Panc1 (cell line): ENCODE measurements at regions not wholly inside any gene's neighbourhood (a gene's known extent, or its start where the extent isn't known, plus 50 kb on each side); places are given as distances from the start of the nearest gene placed in this dataset.

Experiments
- ATAC-seq: fragments of 200-7000 bp; cut with Tn5 transposase; 2 replicates; pipeline ENCODE4 v1.9.1; 2020; ENCODE audit warnings: mild to moderate bottlenecking, moderate library complexity
- BruUV-seq: library from RNA; stranded (reverse); fragments of 400-500 nt; replicated peaks from 2 replicates; lab custom pipeline; 2021; lab: Mats Ljungman, UMichigan
- CTCF ChIA-PET: fragments of 300-600 bp; sonication (Branson Sonifier 250); formaldehyde crosslinking; loops from one replicate; lab custom pipeline; 2022; ENCODE audit warnings: antibody characterized with exemption; lab: Charles Lee
- POLR2A ChIA-PET: fragments of 300-600 bp; sonication (Branson Sonifier 250); formaldehyde crosslinking; loops from one replicate; lab custom pipeline; 2022; ENCODE audit warnings: antibody characterized with exemption; lab: Charles Lee
- DNase-seq: peaks from one replicate; pipeline ENCODE4 v3.0.0-alpha.2; 2010; ENCODE audit warnings: low read depth, low spot score
- H3K27ac ChIP-seq: 2 replicates; pipeline ENCODE4 v1.5.1; 2011; ENCODE audit warnings: mild to moderate bottlenecking, low read length, inconsistent platforms
- H3K27me3 ChIP-seq: fragments of 200-500 bp; sonication (Bioruptor generic); 2 replicates; pipeline ENCODE4 v1.6.0; 2014; ENCODE audit warnings: low read length, inconsistent platforms; ENCODE audit not compliant: control insufficient read depth, insufficient read depth
- H3K36me3 ChIP-seq: fragments of 200-500 bp; sonication (Bioruptor generic); 2 replicates; pipeline ENCODE4 v1.5.1; 2014; ENCODE audit warnings: inconsistent platforms, mild to moderate bottlenecking, low read length, moderate library complexity; ENCODE audit not compliant: control insufficient read depth, insufficient read depth
- H3K4me1 ChIP-seq: 2 replicates; pipeline ENCODE4 v1.5.1; 2011; ENCODE audit warnings: inconsistent platforms, mild to moderate bottlenecking, low read length, moderate library complexity; ENCODE audit not compliant: control insufficient read depth, insufficient read depth
- H3K4me3 ChIP-seq, 2 experiments: 2 replicates each; pipeline ENCODE4 v1.5.1; 2011 to 2012; ENCODE audit warnings: low read depth in 2 of 2, low read length in 2 of 2, mild to moderate bottlenecking in 2 of 2, inconsistent platforms in 1 of 2, moderate library complexity in 1 of 2
- H3K9me3 ChIP-seq: fragments of 200-500 bp; sonication (Bioruptor generic); 2 replicates; pipeline ENCODE4 v1.5.1; 2014; ENCODE audit warnings: low read depth, mild to moderate bottlenecking, inconsistent platforms, low read length, moderate library complexity; ENCODE audit not compliant: control insufficient read depth, insufficient read depth
- CTCF ChIP-seq: fragments of 450-650 bp; IDR thresholded peaks from 2 replicates; pipeline ENCODE4 v1.5.1; 2017; ENCODE audit warnings: mild to moderate bottlenecking
- POLR2AphosphoS5 ChIP-seq: IDR thresholded peaks from 2 replicates; pipeline ENCODE4 v1.6.1; 2012; ENCODE audit warnings: mild to moderate bottlenecking, low read depth, low read length, moderate library complexity
- REST ChIP-seq, 2 experiments: IDR thresholded peaks; 2 replicates each; pipeline ENCODE4 v1.6.1; 2011 to 2012; ENCODE audit warnings: low read depth in 2 of 2, control low read depth in 1 of 2, low read length in 1 of 2, mild to moderate bottlenecking in 1 of 2, moderate library complexity in 1 of 2; ENCODE audit not compliant: insufficient read depth in 1 of 2
- SIN3A ChIP-seq: IDR thresholded peaks from 2 replicates; pipeline ENCODE4 v1.6.1; 2012; ENCODE audit warnings: low read depth, mild to moderate bottlenecking, low read length, moderate library complexity, borderline replicate concordance; ENCODE audit not compliant: insufficient read depth
- TCF7L2 ChIP-seq: IDR thresholded peaks from 2 replicates; pipeline ENCODE4 v1.6.1; 2011; ENCODE audit warnings: mild to moderate bottlenecking, low read depth, low read length, inconsistent platforms
- in situ Hi-C: cut with HindIII; loops from 2 replicates; pipeline ENCODE4 v1.10.0; 2016; ENCODE audit warnings: low sequenced_read_pairs, low pct_unique_long_range_greater_than_20kb
- intact Hi-C: fragments of 100-400 bp; cut with micrococcal nuclease; formaldehyde crosslinking; loops from one replicate; pipeline ENCODE4 v1.10.0; 2022; ENCODE audit not compliant: unreplicated experiment

GRCh38 chr9:108746864-108747263, 108.9 kb downstream of the ACTL7B start:
- in situ Hi-C loops (no loop called here), intact Hi-C loops (no loop called here)
- TF ChIP-seq POLR2AphosphoS5, result no peak
- no peak for TF ChIP-seq REST (IDR thresholded peaks at IDR 0.05; ENCODE audit: insufficient read depth in 1 of 2, low read depth in 2 of 2, low read length in 1 of 2)
- no peak for TF ChIP-seq CTCF
- TF ChIP-seq TCF7L2, result no peak
- no peak for TF ChIP-seq SIN3A
- BruUV-seq, result no TSS peak
- no peak for ATAC-seq
- Histone ChIP-seq H3K4me3 (no peak overlapping the region), H3K36me3 (no peaks in the 10 kb centered on the region), H3K27me3 (no peaks in the 10 kb centered on the region), H3K9me3 (no peaks in the 10 kb centered on the region), H3K4me1 (no peaks in the 10 kb centered on the region), H3K27ac (no peak overlapping the region)
- no peak for DNase-seq
- ChIA-PET POLR2A (no interaction called here), CTCF (no interaction called here)

- ATAC-seq, result no peak
- Histone ChIP-seq H3K4me1 (no peaks in the 10 kb centered on the region), H3K36me3 (no peaks in the 10 kb centered on the region), H3K4me3 (no peak overlapping the region), H3K9me3 (no peaks in the 10 kb centered on the region), H3K27me3 (no peaks in the 10 kb centered on the region), H3K27ac (no peak overlapping the region)
- no TSS peak for BruUV-seq
- ChIA-PET POLR2A (no interaction called here), CTCF (no interaction called here)
- DNase-seq, result no peak
- in situ Hi-C loops, result no loop called here
- no peak for TF ChIP-seq CTCF
- no peak for TF ChIP-seq SIN3A
- TF ChIP-seq REST (IDR thresholded peaks at IDR 0.05; ENCODE audit: insufficient read depth in 1 of 2, low read depth in 2 of 2, low read length in 1 of 2), result no peak
- no peak for TF ChIP-seq TCF7L2
- no peak for TF ChIP-seq POLR2AphosphoS5
- intact Hi-C loops, result no loop called here
Measured at GRCh38 chr9:108746001-108746400, 109.8 kb downstream of the ACTL7B start.
